H7 (cell line): ENCODE measurements at regions not wholly inside any gene's neighbourhood (a gene's known extent, or its start where the extent isn't known, plus 50 kb on each side); places are given as distances from the start of the nearest gene placed in this dataset.

Experiments used
- DNase-seq: peaks from one replicate; pipeline ENCODE4 v3.0.0; 2012
- H3K27me3 ChIP-seq: 2 replicates; pipeline ENCODE4 v1.6.0; 2011; ENCODE audit warnings: mild to moderate bottlenecking, low read length; ENCODE audit not compliant: control insufficient read depth, insufficient read depth
- H3K36me3 ChIP-seq: replicated peaks from 2 replicates; pipeline ENCODE4 v1.5.1; 2011; ENCODE audit warnings: low read length; ENCODE audit not compliant: control insufficient read depth, insufficient read depth
- H3K4me3 ChIP-seq: 2 replicates; pipeline ENCODE4 v1.5.1; 2011; ENCODE audit warnings: low read depth, mild to moderate bottlenecking, control low read depth, low read length, moderate library complexity; ENCODE audit not compliant: insufficient read depth

- H3K27me3 ChIP-seq = peaks cover 3% of the 10 kb centered on the region; the same call in 1 of the 2 replicates
- no peak overlapping the region for H3K4me3 ChIP-seq
- DNase-seq = no peak
- H3K36me3 ChIP-seq = no peaks in the 10 kb centered on the region
These were observed 908.2 kb downstream of the TSN start for GRCh38 chr2:122663620-122664019.

- Histone ChIP-seq H3K36me3 (no peaks in the 10 kb centered on the region), H3K27me3 (no peaks in the 10 kb centered on the region), H3K4me3 (no peak overlapping the region)
- DNase-seq = no peak
These were observed 914.2 kb downstream of the TSN start for GRCh38 chr2:122669627-122670026.

GRCh38 chr2:122670897-122671296, 915.4 kb downstream of the TSN start:
- no peak for DNase-seq
- Histone ChIP-seq H3K27me3 (no peaks in the 10 kb centered on the region), H3K36me3 (no peaks in the 10 kb centered on the region), H3K4me3 (no peak overlapping the region)

DNA sequence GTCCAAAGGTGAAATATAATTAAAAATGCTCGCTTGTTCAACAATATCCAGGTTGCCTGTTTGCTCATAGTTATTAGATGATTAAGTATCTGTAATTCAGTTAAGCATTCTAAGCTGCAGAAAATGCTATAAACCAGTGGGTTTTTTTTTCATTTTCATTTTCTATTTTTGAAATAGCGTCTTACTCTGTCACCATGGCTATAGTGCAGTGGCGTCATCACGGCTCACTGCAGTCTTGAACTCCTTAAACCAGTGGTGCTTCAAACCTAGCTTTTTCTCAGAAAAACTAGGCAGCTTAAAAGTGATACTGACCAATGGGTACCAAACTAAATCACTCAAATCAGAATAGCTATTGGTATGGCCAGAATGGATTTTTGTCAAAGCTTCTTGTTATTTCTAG, 925.2 kb downstream of the TSN start:
- DNase-seq = no peak
- Histone ChIP-seq H3K27me3 (no peaks in the 10 kb centered on the region), H3K36me3 (no peaks in the 10 kb centered on the region), H3K4me3 (no peak overlapping the region)

DNA sequence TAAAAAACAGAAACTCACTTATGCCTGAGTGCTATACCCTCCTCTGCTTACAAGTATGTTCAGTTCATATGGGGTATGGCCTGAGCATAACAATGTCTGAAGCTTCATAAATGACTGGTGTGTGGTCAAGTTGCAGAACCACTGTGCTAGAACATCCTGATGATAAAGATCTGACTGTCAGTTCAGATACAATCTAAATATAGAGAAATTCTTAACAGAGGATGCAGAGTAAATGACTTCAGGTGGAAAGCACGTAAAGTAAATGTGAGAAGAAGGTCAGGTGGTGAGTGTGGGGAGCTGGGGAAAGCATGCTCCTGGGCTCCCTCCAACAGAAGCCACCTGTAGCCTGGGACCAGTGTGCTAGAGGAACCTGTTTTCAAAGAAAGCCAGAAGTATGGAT, 926.2 kb downstream of the TSN start:
- H3K27me3 ChIP-seq = no peaks in the 10 kb centered on the region
- no peak for DNase-seq
- H3K4me3 ChIP-seq = no peak overlapping the region
- no peaks in the 10 kb centered on the region for H3K36me3 ChIP-seq

GRCh38 chr2:122682356-122682755, 926.9 kb downstream of the TSN start:
- Histone ChIP-seq H3K36me3 (no peaks in the 10 kb centered on the region), H3K4me3 (no peak overlapping the region), H3K27me3 (no peaks in the 10 kb centered on the region)
- no peak for DNase-seq

- DNase-seq = no peak
- H3K27me3 ChIP-seq = no peaks in the 10 kb centered on the region
- H3K36me3 ChIP-seq = no peaks in the 10 kb centered on the region
- no peak overlapping the region for H3K4me3 ChIP-seq
These were observed 927.6 kb downstream of the TSN start for GRCh38 chr2:122683018-122683417.

- Histone ChIP-seq H3K36me3 (no peaks in the 10 kb centered on the region), H3K4me3 (no peak overlapping the region)
- no peak for DNase-seq
These were observed 937.1 kb downstream of the TSN start for GRCh38 chr2:122692400-122693083.

GRCh38 chr2:122697415-122697814, 942.0 kb downstream of the TSN start:
- DNase-seq = no peak
- Histone ChIP-seq H3K4me3 (no peak overlapping the region), H3K36me3 (no peaks in the 10 kb centered on the region), H3K27me3 (no peaks in the 10 kb centered on the region)

More at GRCh38 chr2:122692400-122693083, 937.1 kb downstream of the TSN start:
- no peaks in the 10 kb centered on the region for H3K27me3 ChIP-seq

DNA sequence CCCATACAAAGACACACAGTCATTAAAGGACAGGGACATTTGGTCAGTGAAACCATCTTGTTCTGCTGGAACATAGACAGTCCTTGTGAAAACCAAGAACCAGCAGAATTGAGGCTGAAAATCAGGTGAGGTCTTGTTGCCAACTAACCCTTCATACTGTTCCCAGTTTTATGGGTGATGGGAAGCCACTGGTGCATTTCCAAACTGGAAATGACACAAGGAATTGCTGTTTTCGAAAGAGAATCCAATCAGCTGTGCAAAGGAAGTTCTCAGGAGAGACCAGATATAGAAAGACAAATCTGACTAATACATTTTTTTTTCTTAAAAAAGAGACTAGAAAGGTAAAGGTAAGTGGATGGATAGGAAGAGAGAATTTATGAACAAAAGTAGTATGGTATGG, 948.2 kb downstream of the TSN start:
- Histone ChIP-seq H3K36me3 (no peaks in the 10 kb centered on the region), H3K4me3 (no peak overlapping the region), H3K27me3 (no peaks in the 10 kb centered on the region)
- no peak for DNase-seq

DNA sequence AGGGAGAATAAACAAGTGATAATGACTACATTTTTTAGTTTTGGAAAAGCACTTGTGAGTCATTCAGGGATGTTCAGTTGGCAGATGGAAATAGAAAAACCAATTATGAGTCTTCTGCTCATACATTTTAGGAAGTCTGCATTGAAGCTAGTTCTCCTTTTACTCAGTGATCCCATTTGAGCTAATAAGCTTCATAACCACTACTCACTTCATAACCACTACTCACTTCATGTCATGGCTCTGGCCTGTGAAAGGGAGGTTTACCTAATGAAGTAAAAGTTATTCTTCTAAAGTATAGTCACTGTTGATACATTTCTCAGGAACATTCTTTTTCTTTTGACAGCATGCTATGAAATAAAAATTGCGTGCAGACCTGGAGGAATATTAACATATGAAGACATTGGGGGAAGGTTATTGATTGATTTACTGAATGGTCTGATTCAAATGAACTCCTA, 948.7 kb downstream of the TSN start:
- H3K4me3 ChIP-seq = no peak overlapping the region
- no peak for DNase-seq

GRCh38 chr2:122705746-122706145, 950.3 kb downstream of the TSN start:
- Histone ChIP-seq H3K36me3 (no peaks in the 10 kb centered on the region), H3K4me3 (no peak overlapping the region), H3K27me3 (no peaks in the 10 kb centered on the region)
- no peak for DNase-seq

More for the DNA sequence above, 948.7 kb downstream of the TSN start:
- no peaks in the 10 kb centered on the region for H3K36me3 ChIP-seq
- H3K27me3 ChIP-seq = no peaks in the 10 kb centered on the region

DNA sequence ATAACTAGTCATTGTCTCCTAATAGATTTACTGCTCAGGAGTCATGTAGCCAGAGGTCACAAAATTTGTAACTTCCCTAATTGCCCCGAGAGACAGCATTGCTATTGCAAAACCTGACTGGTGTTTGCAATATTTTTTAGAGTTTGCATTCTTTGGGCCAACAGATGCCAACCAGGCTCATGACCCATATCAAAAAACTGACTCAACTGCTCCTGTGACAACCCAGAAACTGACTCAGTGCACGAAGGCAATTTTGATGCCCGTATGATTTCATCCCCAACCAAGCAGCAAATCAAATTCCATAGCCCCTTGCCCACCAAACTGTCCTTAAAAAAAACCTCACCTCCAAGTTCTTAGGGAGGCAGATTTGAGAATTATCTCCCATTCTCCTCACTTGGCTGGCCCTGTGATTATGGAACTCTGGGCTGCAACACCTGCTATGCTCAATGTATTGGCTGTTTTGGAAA, 951.3 kb downstream of the TSN start:
- Histone ChIP-seq H3K4me3 (no peak overlapping the region), H3K36me3 (no peaks in the 10 kb centered on the region), H3K27me3 (no peaks in the 10 kb centered on the region)
- DNase-seq = no peak

- Histone ChIP-seq H3K36me3 (no peaks in the 10 kb centered on the region), H3K27me3 (no peaks in the 10 kb centered on the region), H3K4me3 (no peak overlapping the region)
- DNase-seq = no peak
These were observed 951.9 kb downstream of the TSN start for GRCh38 chr2:122707224-122707824.

DNA sequence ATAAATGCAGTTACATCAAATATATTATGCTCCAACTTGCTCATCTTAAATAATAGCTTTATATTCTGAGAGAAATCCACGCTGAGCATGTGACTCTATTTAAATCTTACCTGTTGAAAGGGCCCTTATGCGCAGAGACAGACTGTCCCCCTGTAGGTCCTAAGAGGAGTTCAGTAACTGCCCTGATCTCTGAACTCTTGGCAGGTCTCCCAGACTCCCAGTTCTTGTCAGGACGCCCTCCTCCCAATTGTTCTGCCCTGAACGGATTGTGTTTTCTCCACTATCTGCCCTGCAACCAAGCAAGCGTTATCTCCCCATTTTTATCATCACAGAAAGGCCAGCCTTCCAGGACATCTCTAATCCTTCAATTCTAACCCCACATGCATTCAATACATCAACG, 954.6 kb downstream of the TSN start:
- H3K4me3 ChIP-seq = no peak overlapping the region
- no peaks in the 10 kb centered on the region for H3K27me3 ChIP-seq
- no peak for DNase-seq
- H3K36me3 ChIP-seq = no peaks in the 10 kb centered on the region
